Hypothalamus (tissue), 51 donors: ENCODE measurements at regions not wholly inside any gene's neighbourhood (a gene's known extent, or its start where the extent isn't known, plus 50 kb on each side); places are given as distances from the start of the nearest gene placed in this dataset.

Experiments
- DNase-seq, 51 donors: peaks; one replicate each; lab custom pipeline; 2025; lab: John Stamatoyannopoulos, UW

DNA sequence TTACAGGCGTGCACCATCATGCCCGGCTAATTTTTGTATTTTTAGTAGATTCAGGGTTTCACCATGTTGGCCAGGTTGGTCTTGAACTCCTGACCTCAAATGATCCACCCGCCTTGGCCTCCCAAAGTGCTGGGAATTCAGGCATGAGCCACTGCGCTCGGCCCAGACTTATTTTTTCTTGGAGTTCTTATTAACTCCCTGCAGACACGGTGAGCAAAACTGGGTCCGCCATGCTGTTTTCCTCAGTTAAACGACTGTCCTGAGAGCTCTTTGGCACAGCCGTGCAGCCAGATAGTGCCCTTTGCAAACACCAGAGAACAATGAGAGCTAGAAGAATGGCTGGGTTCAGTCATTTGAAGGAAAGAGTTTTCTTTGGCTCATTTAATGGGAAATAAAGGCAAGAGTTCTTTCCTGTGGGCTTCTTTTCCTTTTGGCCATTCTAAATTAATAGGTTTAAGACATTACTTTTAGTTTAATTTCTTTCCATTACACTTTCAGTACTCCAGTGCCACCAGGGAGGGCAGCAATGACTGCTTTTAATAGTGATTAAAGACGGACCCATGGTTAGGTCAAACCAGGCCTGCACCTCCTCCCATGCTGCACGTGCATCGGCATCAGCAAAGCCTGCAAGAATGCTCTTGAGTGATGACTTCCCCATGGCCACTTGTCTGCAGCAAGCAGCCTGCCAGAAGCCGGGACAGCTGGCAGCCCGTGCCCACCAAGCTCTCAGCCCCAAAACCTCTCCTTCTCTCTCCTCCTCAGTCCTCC lies 60.7 kb downstream of the VCPKMT start:
- DNase-seq = no peak

DNA sequence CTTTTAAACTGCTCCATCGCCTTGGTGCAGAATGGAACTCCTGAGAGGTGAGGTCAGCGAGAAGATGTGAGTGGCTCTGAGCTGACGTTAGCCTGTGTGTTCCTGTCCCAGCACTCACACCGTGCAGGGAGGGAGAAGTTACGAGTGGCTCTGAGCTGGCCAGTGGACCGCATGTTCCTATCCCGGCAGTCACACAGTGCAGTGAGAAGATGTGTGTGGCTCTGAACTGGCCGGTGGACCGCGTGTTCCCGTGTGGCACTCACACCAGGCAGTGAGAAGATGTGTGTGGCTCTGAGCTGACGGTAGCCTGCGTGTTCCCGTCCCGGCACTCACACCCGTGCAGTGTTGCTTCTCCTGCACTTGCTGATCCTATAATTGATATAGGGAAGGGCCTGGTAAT lies 59.9 kb downstream of the VCPKMT start:
- DNase-seq = no peak

DNA sequence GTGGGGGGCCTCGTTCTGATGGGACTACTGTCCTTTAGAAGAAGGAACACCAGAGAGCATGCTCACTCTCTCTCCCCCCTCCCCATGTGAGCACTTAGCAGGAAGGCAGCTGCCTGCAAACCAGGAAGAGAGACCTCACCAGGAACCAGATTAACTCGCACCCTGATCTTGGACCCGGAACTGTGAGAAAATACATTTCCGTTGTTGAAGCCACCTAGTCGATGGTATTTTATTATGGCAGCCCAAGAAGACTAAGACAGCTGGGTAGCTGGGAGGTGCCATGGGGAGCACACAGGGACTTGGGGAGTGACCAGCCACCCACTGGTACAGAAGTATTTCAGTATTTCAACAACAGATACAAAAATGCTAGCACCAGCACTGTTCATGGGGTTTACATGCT lies 59.0 kb downstream of the VCPKMT start:
- no peak for DNase-seq

DNA sequence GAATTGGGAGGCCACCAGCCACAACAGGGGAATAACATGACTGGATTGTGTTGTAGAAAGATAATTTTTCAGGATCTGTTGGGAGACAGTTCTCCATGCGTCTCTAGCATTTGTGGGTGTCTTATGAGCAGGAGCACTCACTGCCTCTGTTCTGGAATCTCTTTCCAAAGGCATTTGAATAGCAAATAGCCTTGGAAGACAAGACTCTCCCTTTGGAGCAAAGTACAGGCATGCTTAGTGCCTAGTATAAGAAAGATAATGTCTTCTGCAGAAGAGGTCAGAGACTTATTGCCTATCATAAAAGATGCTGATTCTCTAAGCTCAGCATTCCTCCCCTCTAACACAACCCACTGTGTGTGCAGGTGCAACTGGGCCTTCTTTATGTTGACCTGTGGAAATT lies 58.3 kb downstream of the VCPKMT start:
- DNase-seq = no peak
